ENCODE measurements at regions not wholly inside any gene's neighbourhood (a gene's known extent, or its start where the extent isn't known, plus 50 kb on each side); places are given as distances from the start of the nearest gene placed in this dataset.

DNA sequence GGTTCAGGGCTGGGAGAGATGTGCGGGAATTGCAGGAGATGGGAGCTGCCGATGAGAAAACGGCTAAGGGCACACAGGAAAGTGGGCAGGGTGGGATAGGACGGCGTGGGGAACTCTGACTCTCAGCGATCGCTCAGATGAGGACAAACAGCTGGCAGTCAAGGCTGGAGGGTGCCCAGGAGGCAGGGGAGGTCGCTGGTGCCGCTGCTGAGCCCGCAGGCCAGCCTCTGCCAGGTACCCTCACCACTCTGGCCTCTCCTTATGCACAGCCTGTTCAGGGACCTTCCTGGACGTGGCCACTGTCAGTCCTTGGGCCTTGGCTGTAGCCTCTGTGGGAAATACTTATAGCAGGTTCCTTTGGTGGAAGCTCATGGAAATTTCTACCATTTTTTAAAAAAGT, 308.6 kb downstream of the TEX29 start:
- TF ChIP-seq, protein P1, sequence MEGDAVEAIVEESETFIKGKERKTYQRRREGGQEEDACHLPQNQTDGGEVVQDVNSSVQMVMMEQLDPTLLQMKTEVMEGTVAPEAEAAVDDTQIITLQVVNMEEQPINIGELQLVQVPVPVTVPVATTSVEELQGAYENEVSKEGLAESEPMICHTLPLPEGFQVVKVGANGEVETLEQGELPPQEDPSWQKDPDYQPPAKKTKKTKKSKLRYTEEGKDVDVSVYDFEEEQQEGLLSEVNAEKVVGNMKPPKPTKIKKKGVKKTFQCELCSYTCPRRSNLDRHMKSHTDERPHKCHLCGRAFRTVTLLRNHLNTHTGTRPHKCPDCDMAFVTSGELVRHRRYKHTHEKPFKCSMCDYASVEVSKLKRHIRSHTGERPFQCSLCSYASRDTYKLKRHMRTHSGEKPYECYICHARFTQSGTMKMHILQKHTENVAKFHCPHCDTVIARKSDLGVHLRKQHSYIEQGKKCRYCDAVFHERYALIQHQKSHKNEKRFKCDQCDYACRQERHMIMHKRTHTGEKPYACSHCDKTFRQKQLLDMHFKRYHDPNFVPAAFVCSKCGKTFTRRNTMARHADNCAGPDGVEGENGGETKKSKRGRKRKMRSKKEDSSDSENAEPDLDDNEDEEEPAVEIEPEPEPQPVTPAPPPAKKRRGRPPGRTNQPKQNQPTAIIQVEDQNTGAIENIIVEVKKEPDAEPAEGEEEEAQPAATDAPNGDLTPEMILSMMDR (conservative IDR thresholded peaks at IDR 0.05 in 1 of 2, IDR thresholded peaks at IDR 0.05 in 1 of 2; ENCODE audit: low read depth in 1 of 2, low read length in 2 of 2), result no peak
- TF ChIP-seq EZH2 (IDR thresholded peaks at IDR 0.05; ENCODE audit: low read length, missing control alignments), result no peak
